HG03280 (cell line): ENCODE measurements at regions not wholly inside any gene's neighbourhood (a gene's known extent, or its start where the extent isn't known, plus 50 kb on each side); places are given as distances from the start of the nearest gene placed in this dataset.

Experiments
- ATAC-seq: cut with Tn5 transposase; IDR thresholded peaks from one replicate; pipeline ENCODE4 v1.9.1; 2021; ENCODE audit warnings: mild to moderate bottlenecking, moderate library complexity; ENCODE audit not compliant: unreplicated experiment

GRCh38 chr1:25106976-25107642 is 125.2 kb downstream of the SYF2 start:
- ATAC-seq, result no peak

DNA sequence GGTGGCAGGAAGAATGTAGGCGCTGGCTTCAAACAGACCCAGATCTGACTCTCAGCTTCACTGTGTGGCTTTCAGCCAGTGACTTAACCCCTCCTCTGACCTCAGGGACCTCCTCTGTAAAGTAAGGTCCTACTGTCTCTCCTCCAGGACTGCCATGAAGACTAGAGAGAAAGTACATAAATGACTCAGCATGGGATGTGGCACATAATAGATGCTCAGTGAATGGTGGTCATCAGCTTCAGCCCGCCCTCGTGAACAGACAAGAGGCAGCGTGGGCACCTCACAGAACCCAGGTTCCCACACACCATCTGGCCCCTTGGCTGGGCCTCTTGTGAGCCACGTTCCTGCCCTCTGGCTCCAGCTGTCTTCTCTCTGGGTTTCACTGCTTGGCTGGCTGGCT is 126.0 kb downstream of the SYF2 start:
- no peak for ATAC-seq

GRCh38 chr1:25105836-25106235 is 126.5 kb downstream of the SYF2 start:
- ATAC-seq, result no peak

- no peak for ATAC-seq
These were observed 127.3 kb downstream of the SYF2 start for GRCh38 chr1:25104932-25105561.

GRCh38 chr1:25103164-25103795 is 129.0 kb downstream of the SYF2 start:
- no peak for ATAC-seq

DNA sequence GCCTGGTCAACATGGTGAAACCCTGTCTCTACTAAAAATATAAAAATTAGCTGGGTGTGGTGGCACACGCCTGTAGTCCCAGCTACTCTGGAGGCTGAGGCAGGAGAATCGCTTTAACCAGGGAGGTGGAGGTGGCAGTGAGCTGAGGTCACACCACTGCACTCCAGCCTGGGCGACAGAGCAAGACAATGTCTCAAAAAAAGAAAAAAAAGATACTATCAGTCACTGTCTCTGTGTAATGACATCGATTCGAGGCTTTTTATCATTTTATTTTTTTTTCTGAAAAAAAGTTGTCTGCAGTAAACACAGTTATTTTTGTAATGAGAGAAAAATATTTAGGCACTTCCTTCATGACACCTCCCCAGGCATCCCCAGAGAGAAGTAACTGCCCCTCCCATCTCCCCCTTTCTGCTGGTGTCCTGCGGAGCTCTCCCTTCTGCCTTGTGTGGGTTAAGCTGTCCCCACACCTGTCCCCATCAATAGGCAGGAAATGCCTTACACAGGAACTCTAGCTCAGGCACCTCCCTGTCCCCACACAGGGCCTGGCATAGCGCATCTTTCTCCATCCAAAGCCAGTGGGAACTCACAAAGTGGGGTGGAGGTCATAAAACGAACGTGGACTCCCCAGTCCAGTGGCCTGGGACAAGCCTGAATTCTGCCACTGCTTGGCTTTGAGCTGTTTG is 132.0 kb downstream of the SYF2 start:
- ATAC-seq, result no peak

DNA sequence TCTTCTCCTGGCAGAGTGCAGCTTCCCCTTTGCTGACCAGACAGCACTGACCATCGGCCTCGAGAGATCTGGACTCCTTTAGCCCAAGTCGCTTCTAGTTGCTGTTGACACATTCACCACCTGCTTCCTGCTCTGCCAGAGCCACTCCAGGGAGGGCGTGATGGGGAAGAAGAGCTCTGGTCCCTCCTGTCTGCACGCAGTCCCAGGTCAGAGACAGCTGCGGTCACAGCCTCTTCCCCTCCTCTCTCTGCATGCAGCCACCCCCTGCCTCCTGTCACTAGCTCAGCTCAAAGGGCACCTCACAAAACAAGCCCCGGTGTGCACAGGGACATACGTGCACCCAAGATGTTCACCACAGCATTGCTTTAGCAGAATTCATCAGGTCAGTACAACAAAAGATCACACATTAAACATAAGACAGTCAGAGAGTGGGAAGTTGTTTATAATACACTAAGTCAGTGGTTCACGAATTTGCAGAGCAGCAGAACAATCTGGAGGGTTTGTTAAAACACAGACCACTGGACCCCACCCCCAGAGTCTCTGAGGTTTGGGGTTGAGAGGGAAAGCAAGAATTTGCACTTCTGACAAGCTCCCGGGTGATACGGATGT is 132.9 kb downstream of the SYF2 start:
- no peak for ATAC-seq

- no peak for ATAC-seq
These were observed 133.6 kb downstream of the SYF2 start for GRCh38 chr1:25098717-25099116.

DNA sequence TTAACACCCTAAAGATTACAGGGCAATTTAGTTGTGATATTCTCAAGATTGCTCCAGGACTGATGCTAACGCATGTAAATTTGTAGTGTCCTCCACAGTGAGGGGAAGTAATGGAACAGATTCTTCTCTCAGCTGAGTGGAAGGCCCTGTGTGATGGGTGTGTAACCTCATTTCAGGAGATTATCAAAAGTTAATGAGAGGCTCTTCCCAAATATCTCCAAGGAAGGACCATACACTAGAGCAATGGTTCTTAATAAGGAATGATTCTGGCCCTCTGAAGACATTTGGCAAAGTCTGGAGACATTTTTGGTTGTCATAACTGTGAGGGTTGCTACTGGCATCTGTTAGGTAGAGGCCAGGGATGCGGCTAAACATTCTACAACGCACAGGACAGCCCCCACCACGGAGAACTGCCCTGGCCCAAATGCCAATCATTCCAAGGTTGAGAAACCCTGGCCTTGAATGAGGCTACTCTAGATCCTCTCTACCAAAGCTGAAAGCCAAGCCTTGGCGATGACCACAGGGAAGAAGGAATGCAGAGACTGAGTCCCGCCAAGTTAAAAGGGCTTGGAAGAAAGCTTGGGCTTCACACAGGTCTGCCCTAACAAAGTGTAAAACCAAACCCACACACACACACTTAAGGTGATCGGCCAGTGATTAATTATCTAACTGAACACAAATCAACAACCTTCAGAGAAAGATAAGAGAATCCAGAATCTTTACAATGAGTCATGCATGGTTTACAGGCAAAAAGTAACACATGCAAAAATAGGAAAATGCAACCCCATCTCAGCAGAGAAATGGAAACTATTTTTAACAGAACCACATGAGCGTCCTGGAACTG is 135.8 kb downstream of the SYF2 start:
- no peak for ATAC-seq

DNA sequence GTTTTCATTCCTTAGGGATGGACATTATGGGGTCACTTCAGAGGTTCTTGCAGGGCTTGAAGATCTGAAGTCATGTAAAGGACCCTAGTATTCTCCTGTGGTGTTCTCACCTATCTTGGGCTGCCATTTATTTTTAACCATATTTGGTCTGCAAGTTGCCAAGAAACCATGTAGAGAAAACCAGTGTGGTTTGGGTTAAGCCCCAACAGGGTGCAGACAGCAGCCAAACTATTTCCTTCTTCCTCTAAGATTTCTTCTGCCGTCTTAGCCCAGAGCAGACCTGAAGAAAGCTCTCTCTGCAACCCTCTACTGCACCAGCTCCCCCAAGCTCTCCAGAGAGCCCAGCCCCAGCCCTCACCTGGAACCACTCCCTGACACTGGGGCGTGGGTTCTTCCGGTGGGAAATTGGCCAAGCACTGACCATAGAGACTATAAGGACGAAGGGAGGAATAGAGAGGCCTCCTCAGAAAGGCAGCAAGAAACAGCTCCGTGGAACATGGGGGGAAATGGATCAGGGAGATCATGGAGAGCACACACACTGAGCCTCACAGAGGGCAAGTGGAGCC is 136.6 kb downstream of the SYF2 start:
- ATAC-seq, result no peak

GRCh38 chr1:25094995-25095394 is 137.3 kb downstream of the SYF2 start:
- ATAC-seq, result no peak

- ATAC-seq, result no peak
These were observed 138.1 kb downstream of the SYF2 start for GRCh38 chr1:25094229-25094628.

GRCh38 chr1:25091658-25092057 is 140.6 kb downstream of the SYF2 start:
- ATAC-seq, result no peak

- no peak for ATAC-seq
These were observed 141.4 kb downstream of the SYF2 start for GRCh38 chr1:25090707-25091422.

DNA sequence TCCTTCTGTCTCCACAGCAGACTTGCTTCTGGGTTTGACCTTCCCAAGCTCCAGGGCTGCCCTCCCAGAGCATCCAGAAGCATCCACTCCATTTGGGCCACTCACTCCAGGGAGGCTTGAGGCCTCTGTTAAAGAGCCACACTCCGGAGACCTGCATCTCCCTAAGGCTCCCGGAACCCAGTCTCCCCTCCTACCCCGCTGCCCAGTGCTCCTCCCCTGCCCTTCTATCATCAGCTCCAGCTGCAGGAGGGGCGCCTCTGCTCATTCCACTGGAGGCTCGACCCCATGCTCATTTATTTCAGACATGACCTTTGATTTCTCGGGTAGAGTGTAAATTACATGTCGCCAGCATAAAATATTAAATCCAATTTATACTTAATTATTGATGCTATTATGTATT is 142.5 kb downstream of the SYF2 start:
- no peak for ATAC-seq

- ATAC-seq, result no peak
These were observed 143.4 kb downstream of the SYF2 start for GRCh38 chr1:25088946-25089345.

DNA sequence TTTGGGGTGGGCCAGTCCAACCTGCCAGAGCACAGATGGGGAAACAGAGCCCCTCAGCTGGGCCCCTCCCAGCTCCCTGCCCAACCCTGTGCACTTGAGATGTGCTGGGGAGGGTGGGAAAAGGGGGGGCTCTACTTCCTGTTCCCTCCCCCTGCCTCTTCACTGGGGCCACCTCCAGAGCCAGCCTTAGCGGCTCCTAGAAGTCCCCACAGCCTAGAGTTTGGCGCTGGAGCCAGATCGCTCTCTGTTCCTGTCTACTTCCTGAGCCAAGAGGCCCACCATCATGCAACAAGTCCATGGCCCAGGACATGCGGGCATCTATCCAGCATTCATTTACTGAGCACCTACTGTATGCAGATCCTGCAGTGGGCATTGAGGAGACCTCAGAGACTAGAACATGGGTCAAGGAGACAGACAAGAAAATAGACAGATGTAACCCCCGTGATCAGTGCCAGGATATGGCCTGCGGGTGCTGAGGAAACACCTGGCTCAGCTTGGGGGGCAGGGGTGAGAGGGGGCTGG is 144.1 kb downstream of the SYF2 start:
- ATAC-seq, result no peak

- ATAC-seq, result no peak
These were observed 145.7 kb downstream of the SYF2 start for GRCh38 chr1:25086518-25087079.

- no peak for ATAC-seq
These were observed 147.9 kb downstream of the SYF2 start for GRCh38 chr1:25084407-25084806.
